Neural cell (in vitro differentiated cells): ENCODE measurements at regions not wholly inside any gene's neighbourhood (a gene's known extent, or its start where the extent isn't known, plus 50 kb on each side); places are given as distances from the start of the nearest gene placed in this dataset.

Source experiments
- POLR2AphosphoS5 ChIP-seq: IDR thresholded peaks from 2 replicates; pipeline ENCODE4 v1.6.1; 2012
- TF ChIP-seq, protein P1 (sequence below): fragments of 450-650 bp; IDR thresholded peaks from 2 replicates; pipeline ENCODE4 v1.5.1; 2014; ENCODE audit warnings: antibody characterized with exemption, mild to moderate bottlenecking, moderate library complexity; ENCODE audit not compliant: poor library complexity, severe bottlenecking

DNA sequence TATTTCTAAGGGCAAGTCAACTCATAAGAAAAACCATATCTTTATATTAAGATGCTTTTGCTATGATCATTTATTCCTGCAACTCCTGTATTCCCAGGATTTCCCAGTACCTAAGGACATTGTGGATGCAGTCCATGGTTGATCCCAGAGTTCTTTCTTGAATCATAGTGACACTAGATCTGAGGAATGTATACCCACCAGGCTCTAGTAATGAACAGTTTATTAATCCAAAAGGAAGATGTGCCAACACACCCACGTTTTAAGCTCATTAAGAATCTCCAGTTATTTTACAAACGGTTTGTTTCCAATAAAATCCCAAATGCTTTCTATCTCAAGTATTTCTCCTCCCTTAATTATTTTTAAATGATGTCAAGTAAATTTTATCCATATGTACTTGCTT is 210.8 kb upstream of the ZEB2 start:
- no peak for TF ChIP-seq POLR2AphosphoS5
- TF ChIP-seq, protein P1, sequence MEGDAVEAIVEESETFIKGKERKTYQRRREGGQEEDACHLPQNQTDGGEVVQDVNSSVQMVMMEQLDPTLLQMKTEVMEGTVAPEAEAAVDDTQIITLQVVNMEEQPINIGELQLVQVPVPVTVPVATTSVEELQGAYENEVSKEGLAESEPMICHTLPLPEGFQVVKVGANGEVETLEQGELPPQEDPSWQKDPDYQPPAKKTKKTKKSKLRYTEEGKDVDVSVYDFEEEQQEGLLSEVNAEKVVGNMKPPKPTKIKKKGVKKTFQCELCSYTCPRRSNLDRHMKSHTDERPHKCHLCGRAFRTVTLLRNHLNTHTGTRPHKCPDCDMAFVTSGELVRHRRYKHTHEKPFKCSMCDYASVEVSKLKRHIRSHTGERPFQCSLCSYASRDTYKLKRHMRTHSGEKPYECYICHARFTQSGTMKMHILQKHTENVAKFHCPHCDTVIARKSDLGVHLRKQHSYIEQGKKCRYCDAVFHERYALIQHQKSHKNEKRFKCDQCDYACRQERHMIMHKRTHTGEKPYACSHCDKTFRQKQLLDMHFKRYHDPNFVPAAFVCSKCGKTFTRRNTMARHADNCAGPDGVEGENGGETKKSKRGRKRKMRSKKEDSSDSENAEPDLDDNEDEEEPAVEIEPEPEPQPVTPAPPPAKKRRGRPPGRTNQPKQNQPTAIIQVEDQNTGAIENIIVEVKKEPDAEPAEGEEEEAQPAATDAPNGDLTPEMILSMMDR, result no peak
